ENCODE measurements at regions not wholly inside any gene's neighbourhood (a gene's known extent, or its start where the extent isn't known, plus 50 kb on each side); places are given as distances from the start of the nearest gene placed in this dataset.
A peak's percentile ranks its signal among the peaks of the same experiment; 100 is the strongest.

- no peak for DNase-seq (ENCODE audit: low read depth)
These were observed 488.5 kb upstream of the MDFIC2 start for GRCh38 chr3:70800951-70801350.

GRCh38 chr3:70789878-70790277 is 477.4 kb upstream of the MDFIC2 start:
- no peak for DNase-seq (ENCODE audit: low read depth)

GRCh38 chr3:70780790-70781189 is 468.4 kb upstream of the MDFIC2 start:
- DNase-seq (ENCODE audit: low read depth): no peak

- no peak for DNase-seq (ENCODE audit: low read depth)
These were observed 466.9 kb upstream of the MDFIC2 start for GRCh38 chr3:70779296-70779695.

- no peak for DNase-seq (ENCODE audit: low read depth)
These were observed 463.6 kb upstream of the MDFIC2 start for GRCh38 chr3:70776081-70776480.

- DNase-seq (ENCODE audit: low read depth): no peak
These were observed 462.8 kb upstream of the MDFIC2 start for GRCh38 chr3:70775257-70775656.

GRCh38 chr3:70774641-70775040 is 462.2 kb upstream of the MDFIC2 start:
- no peak for DNase-seq (ENCODE audit: low read depth)

- peak; percentile 33 for DNase-seq (ENCODE audit: low read depth)
These were observed 459.1 kb upstream of the MDFIC2 start for GRCh38 chr3:70771426-70772147.

GRCh38 chr3:70770650-70771049 is 458.2 kb upstream of the MDFIC2 start:
- no peak for DNase-seq (ENCODE audit: low read depth)

GRCh38 chr3:70766301-70766700 is 453.9 kb upstream of the MDFIC2 start:
- DNase-seq (ENCODE audit: low read depth): no peak

GRCh38 chr3:70763894-70764293 is 451.5 kb upstream of the MDFIC2 start:
- DNase-seq (ENCODE audit: low read depth): no peak

- DNase-seq (ENCODE audit: low read depth): no peak
These were observed 445.2 kb upstream of the MDFIC2 start for GRCh38 chr3:70757658-70758057.

- DNase-seq (ENCODE audit: low read depth): no peak
These were observed 443.1 kb upstream of the MDFIC2 start for GRCh38 chr3:70755526-70755925.

GRCh38 chr3:70754314-70754713 is 441.9 kb upstream of the MDFIC2 start:
- no peak for DNase-seq (ENCODE audit: low read depth)

GRCh38 chr3:70753572-70753971 is 441.1 kb upstream of the MDFIC2 start:
- DNase-seq (ENCODE audit: low read depth): no peak

GRCh38 chr3:70752051-70752450 is 439.6 kb upstream of the MDFIC2 start:
- DNase-seq (ENCODE audit: low read depth): no peak

GRCh38 chr3:70749122-70749521 is 436.7 kb upstream of the MDFIC2 start:
- no peak for DNase-seq (ENCODE audit: low read depth)

GRCh38 chr3:70748593-70748992 is 436.2 kb upstream of the MDFIC2 start:
- no peak for DNase-seq (ENCODE audit: low read depth)

- no peak for DNase-seq (ENCODE audit: low read depth)
These were observed 435.4 kb upstream of the MDFIC2 start for GRCh38 chr3:70747847-70748246.

GRCh38 chr3:70744536-70744935 is 432.1 kb upstream of the MDFIC2 start:
- DNase-seq (ENCODE audit: low read depth): no peak

- no peak for DNase-seq (ENCODE audit: low read depth)
These were observed 431.3 kb upstream of the MDFIC2 start for GRCh38 chr3:70743754-70744153.

GRCh38 chr3:70742081-70742480 is 429.6 kb upstream of the MDFIC2 start:
- no peak for DNase-seq (ENCODE audit: low read depth)

- DNase-seq (ENCODE audit: low read depth): no peak
These were observed 428.4 kb upstream of the MDFIC2 start for GRCh38 chr3:70740872-70741271.

GRCh38 chr3:70740071-70740470 is 427.6 kb upstream of the MDFIC2 start:
- DNase-seq (ENCODE audit: low read depth): no peak

Measured in HS-5 (cell line).